ENCODE measurements at regions not wholly inside any gene's neighbourhood (a gene's known extent, or its start where the extent isn't known, plus 50 kb on each side); places are given as distances from the start of the nearest gene placed in this dataset.

DNA sequence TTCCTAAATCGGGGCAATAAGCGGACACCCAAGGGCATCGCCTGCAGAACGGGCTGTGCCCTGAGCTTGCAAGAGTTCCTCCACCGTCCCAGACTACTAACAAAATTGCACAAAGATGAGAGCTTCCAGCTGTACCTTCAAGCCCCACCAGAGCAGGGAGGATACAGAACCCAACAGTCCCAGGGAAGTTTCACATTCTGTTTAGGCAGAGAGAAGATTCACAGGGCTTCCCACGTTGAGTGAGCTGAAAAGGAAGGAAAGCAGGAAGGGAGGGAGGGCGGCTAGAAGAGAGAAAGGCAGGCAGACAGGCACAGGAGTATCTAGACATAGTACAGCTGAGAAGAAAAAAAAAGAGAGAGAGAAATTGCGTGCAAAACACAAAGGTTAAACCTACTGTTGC lies 112.6 kb upstream of the AFDN start (continued):
- no peak for TF ChIP-seq ZBTB11 (tag by site-specific recombination; conservative IDR thresholded peaks at IDR 0.05; ENCODE audit: low read depth)
- no peak for TF ChIP-seq ZNF473 (tag by site-specific recombination; IDR thresholded peaks at IDR 0.05)
- TF ChIP-seq ZNF148 (tag by site-specific recombination; IDR thresholded peaks at IDR 0.05; ENCODE audit: borderline replicate concordance), result no peak
- TF ChIP-seq KLF17 (tag by site-specific recombination; IDR thresholded peaks at IDR 0.05), result no peak

- H3K4me1 ChIP-seq (ENCODE audit: control insufficient read depth, insufficient read depth, low read length), result no peaks in the 10 kb centered on the region
- H3K27ac ChIP-seq (ENCODE audit: extremely low read depth, low read depth, low read length), result no peak overlapping the region
- no peaks in the 10 kb centered on the region for H3K9me3 ChIP-seq (ENCODE audit: control insufficient read depth, insufficient read depth, low read depth, low read length)
- POLR2A ChIA-PET, result interaction anchor here (0.8 kb wide), 1 partner anchor 10 kb away, joined by 3 read pairs; no protein-coding TSS in a partner anchor
- CTCF ChIA-PET, result no interaction called here
- H3K4me3 ChIP-seq (ENCODE audit: low read depth, low read length), result no peak overlapping the region
- no peaks in the 10 kb centered on the region for H3K36me3 ChIP-seq (ENCODE audit: control insufficient read depth in 2 of 2, insufficient read depth in 1 of 2, low read length in 2 of 2)
- TF ChIP-seq SALL2 (tag by site-specific recombination; IDR thresholded peaks at IDR 0.05; ENCODE audit: borderline replicate concordance) (no peak), HOXA7 (CRISPR knock-in tag; IDR thresholded peaks at IDR 0.05; ENCODE audit: borderline replicate concordance) (no peak), ZNF2 (tag by site-specific recombination; IDR thresholded peaks at IDR 0.05) (no peak), ZBTB44 (tag by site-specific recombination; IDR thresholded peaks at IDR 0.05) (no peak), REPIN1 (tag by site-specific recombination; IDR thresholded peaks at IDR 0.05; ENCODE audit: low read depth) (no peak), HOXD13 (CRISPR knock-in tag; IDR thresholded peaks at IDR 0.05; ENCODE audit: borderline replicate concordance) (no peak)
- TF ChIP-seq, protein P1, sequence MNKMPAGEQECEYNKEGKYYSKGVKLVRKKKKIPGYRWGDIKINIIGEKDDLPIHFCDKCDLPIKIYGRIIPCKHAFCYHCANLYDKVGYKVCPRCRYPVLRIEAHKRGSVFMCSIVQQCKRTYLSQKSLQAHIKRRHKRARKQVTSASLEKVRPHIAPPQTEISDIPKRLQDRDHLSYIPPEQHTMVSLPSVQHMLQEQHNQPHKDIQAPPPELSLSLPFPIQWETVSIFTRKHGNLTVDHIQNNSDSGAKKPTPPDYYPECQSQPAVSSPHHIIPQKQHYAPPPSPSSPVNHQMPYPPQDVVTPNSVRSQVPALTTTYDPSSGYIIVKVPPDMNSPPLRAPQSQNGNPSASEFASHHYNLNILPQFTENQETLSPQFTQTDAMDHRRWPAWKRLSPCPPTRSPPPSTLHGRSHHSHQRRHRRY (tag by site-specific recombination; IDR thresholded peaks at IDR 0.05), result no peak
Measured at GRCh38 chr6:167717455-167717854, 109.3 kb upstream of the AFDN start.

GRCh38 chr6:167717867-167718266 lies 108.8 kb upstream of the AFDN start:
- Histone ChIP-seq H3K27ac (ENCODE audit: extremely low read depth, low read depth, low read length) (no peak overlapping the region), H3K36me3 (ENCODE audit: control insufficient read depth in 2 of 2, insufficient read depth in 1 of 2, low read length in 2 of 2) (no peaks in the 10 kb centered on the region), H3K9me3 (ENCODE audit: control insufficient read depth, insufficient read depth, low read depth, low read length) (no peaks in the 10 kb centered on the region), H3K4me3 (ENCODE audit: low read depth, low read length) (no peak overlapping the region), H3K4me1 (ENCODE audit: control insufficient read depth, insufficient read depth, low read length) (no peaks in the 10 kb centered on the region)
- ChIA-PET CTCF (interaction anchor here (0.6 to 1.1 kb wide), 2 partner anchors 34 to 367 kb away, joined by 3 read pairs; no protein-coding TSS in a partner anchor), POLR2A (interaction anchor here (0.8 kb wide), 1 partner anchor 10 kb away, joined by 3 read pairs; no protein-coding TSS in a partner anchor)
- TF ChIP-seq SETDB1 (IDR thresholded peaks at IDR 0.05; ENCODE audit: insufficient read length, low read length) (no peak), MEIS1 (CRISPR knock-in tag; IDR thresholded peaks at IDR 0.05; ENCODE audit: borderline replicate concordance) (no peak), ZNF404 (tag by site-specific recombination; IDR thresholded peaks at IDR 0.05) (no peak), ZSCAN18 (tag by site-specific recombination; IDR thresholded peaks at IDR 0.05) (no peak), MZF1 (tag by site-specific recombination; IDR thresholded peaks at IDR 0.05; ENCODE audit: borderline replicate concordance) (no peak), ZNF792 (tag by site-specific recombination; IDR thresholded peaks at IDR 0.05) (no peak), ZNF664 (tag by site-specific recombination; IDR thresholded peaks at IDR 0.05) (no peak), ZNF623 (tag by site-specific recombination; IDR thresholded peaks at IDR 0.05) (no peak), ZNF768 (tag by site-specific recombination; IDR thresholded peaks at IDR 0.05) (no peak), ZNF529 (tag by site-specific recombination; IDR thresholded peaks at IDR 0.05; ENCODE audit: insufficient replicate concordance) (no peak), ZNF555 (tag by site-specific recombination; conservative IDR thresholded peaks at IDR 0.05) (no peak), SP2 (tag by site-specific recombination; IDR thresholded peaks at IDR 0.05) (no peak)
